WI38 (cell line): ENCODE measurements at regions not wholly inside any gene's neighbourhood (a gene's known extent, or its start where the extent isn't known, plus 50 kb on each side); places are given as distances from the start of the nearest gene placed in this dataset.

Experiments
- H3K4me3 ChIP-seq: 2 replicates; pipeline ENCODE4 v1.5.1; 2011; ENCODE audit warnings: low read depth, mild to moderate bottlenecking, control low read depth, low read length
- CTCF ChIP-seq: IDR thresholded peaks from 2 replicates; pipeline ENCODE4 v1.5.1; 2012; ENCODE audit warnings: low read depth, mild to moderate bottlenecking, control low read depth, low read length

- H3K4me3 ChIP-seq: no peak overlapping the region
- TF ChIP-seq CTCF: no peak
These were observed 744.8 kb downstream of the KCTD16 start for GRCh38 chr5:144915452-144915851.

- TF ChIP-seq CTCF: no peak
- H3K4me3 ChIP-seq: no peak overlapping the region
These were observed 743.0 kb downstream of the KCTD16 start for GRCh38 chr5:144913661-144914060.

GRCh38 chr5:144896473-144896872 lies 725.8 kb downstream of the KCTD16 start:
- H3K4me3 ChIP-seq: no peak overlapping the region
- no peak for TF ChIP-seq CTCF

- no peak overlapping the region for H3K4me3 ChIP-seq
- no peak for TF ChIP-seq CTCF
These were observed 716.0 kb downstream of the KCTD16 start for GRCh38 chr5:144886668-144887067.

GRCh38 chr5:144882739-144883283 lies 712.1 kb downstream of the KCTD16 start:
- no peak for TF ChIP-seq CTCF

GRCh38 chr5:144880513-144880912 lies 709.8 kb downstream of the KCTD16 start:
- no peak for TF ChIP-seq CTCF
- H3K4me3 ChIP-seq: no peak overlapping the region

More at GRCh38 chr5:144882739-144883283, 712.1 kb downstream of the KCTD16 start:
- no peak overlapping the region for H3K4me3 ChIP-seq

GRCh38 chr5:144876990-144877389 lies 706.3 kb downstream of the KCTD16 start:
- no peak overlapping the region for H3K4me3 ChIP-seq
- no peak for TF ChIP-seq CTCF
